CMK (cell line): ENCODE measurements at regions not wholly inside any gene's neighbourhood (a gene's known extent, or its start where the extent isn't known, plus 50 kb on each side); places are given as distances from the start of the nearest gene placed in this dataset.

ENCODE experiments used
- DNase-seq: peaks from one replicate; pipeline ENCODE4 v3.0.0-alpha.2; 2010; ENCODE audit warnings: low read depth

DNA sequence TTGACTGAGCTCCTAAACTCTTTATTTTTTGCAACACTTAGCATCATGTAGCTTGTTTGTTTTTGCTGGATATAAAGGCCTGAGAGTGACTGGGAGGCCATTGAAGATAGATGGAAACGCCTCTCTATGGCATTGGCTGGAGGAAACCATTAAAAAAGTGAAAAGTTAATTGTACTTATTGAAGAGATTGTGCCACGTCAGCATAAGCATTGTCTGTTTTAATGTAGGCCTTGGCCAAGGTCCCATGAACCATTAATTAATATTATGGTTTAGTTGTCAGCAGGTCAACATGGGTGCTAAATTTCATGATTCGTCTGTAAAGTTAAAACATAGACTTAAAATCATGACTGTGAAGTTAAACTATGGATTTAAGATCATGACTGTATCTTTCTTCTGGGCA lies 178.6 kb downstream of the GATA3 start:
- DNase-seq = no peak

DNA sequence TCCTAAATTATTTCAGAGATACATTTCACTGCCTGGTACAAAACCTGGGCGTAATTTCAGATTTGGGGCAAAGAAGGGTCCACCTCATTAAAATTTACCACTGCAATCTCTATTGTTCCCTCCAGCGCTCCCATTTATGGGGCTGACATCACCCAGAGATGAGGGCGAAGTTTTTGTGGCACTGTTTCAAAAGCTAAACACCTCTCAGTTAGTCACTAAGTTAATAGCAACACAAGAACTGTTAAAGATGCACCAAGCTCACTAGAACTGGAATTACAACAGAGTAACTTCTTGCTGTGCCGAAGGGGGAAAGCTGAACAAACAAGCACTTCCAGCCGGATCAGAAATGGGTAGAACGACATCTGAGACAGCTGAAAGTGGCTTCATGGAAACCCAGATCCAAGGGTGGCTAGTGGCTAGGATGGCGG lies 179.4 kb downstream of the GATA3 start:
- DNase-seq = no peak

DNA sequence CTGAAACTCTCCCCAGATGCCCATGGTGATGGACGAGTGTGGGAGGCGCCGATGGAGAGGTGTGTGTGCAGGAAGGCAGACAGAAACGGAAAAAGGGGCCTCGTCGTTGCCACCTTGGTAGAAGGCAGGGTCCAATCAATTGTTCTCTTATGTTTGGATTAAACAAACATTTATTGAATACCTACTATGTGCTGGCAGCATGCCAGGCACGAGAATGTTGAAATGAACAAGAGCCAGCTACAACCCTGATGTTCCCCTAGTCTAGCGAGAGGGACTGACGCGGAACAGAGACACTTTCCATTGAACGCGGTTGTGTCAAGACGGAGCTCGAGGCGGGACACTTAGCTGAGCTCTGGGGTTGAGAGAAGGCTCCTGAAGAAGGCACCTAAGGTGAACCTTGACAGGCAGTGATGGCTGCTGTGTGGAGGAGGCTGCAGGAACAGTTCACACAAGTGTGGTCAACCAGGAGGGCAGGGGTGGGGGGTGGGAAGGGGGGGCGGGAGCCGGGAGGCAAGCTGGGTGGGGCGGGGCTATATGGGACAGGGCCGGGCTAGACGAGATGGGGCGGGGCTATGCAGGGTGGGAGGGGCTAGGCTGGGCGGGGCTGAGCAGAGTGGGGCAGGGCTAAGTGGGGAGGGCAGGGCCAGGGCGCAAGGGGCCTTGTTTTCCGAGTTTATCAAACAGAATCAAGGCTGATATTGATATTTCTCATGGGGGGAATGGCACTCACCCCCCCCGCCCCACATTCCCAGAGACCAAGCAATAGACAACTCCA lies 181.0 kb downstream of the GATA3 start:
- DNase-seq = no peak

DNA sequence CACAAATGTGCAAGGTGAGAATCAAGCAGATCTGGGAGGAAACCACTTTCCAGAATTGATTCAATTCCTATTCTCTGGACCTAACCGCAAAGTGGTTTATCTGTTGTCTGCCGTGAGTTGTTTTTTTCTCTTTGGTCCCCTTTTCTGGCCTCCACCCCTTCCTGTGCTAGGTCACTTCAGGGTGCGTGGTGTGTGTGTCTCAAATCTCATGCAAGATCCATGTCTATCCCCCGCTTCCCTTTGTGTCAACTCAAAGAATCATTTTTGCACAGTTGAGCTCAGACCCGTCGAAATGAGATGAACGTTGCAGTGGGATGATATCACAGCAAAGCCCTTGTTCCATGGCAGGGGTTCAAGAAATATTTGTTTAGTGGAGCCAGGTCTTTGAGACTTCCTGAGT lies 184.5 kb downstream of the GATA3 start:
- peak; percentile 22 for DNase-seq

GRCh38 chr10:8240861-8241260 lies 186.4 kb downstream of the GATA3 start:
- no peak for DNase-seq

DNA sequence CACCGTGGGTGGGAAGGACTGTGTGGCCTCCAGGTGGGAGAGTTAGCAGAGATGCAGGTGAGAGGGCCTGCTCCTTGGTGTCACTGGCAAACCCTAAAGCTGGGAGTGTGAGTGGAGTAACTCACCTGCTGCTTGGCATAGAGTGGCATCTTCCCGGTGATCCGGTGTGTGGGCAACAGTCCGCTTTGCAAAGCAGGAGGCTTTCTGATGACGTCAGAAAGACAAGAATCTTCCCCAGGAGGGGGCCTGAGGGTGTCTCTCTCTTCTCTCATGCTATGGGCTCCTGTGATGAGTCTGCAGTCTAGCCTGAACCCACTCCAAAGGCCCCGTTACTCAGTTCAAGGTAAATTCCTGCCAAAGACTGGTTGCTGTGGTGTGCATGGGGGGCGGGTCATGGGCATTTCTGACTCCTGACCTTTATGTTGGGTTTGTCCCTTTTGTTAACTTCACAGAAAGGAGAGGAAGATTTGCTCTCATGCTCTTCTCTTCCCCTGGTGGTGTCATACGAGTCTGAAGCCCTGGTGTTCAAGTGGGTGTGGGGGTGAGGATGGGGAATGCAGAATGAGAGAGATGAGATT lies 187.9 kb downstream of the GATA3 start:
- DNase-seq = no peak

DNA sequence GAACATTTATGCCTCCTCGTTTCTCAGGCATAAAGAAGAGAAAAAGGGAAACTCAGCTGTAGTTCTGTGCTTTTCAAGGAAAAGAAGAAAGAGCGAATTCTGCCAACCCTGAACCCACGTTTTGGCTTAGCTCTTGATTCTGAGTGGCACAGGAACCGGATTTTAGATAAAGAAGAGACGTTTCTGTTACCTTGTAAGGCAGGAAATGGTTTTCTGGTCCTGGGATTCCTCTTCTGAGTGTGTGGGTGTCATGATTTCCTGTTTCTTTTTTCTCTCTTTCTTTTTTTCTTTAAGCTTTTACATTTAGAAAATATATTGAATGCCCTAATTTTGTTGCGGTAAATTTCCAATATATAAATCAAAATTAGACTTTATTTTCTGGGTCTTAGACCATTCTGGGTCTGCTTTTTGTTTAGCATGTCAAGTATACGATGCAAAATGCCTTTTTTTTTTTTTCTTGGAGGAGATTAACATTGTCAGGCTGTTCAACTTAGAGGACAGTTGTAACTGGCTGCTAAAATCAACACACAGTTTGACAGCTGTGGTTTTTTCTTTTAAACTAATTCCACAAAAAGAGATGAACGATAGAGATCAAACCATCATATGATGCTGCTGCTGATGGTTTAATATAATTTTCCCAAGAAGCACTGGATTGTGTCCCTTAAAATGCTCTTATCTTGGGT lies 190.8 kb downstream of the GATA3 start:
- no peak for DNase-seq

DNA sequence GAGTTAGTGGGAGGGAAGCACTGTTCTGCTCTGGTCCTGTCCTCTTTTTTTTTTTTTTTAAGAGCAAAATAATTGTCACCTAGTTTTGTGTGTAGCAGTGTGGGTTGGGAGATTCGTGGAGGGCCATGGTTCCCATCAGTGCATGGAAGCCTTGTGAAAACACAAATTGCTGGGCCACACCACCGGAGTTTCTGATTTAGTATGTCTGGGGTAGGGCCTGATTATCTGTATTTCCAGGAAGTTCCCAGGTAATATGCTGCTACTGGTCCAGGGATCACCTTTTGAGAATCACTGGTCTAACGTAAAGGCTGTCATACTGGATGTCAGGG lies 191.3 kb downstream of the GATA3 start:
- no peak for DNase-seq

DNA sequence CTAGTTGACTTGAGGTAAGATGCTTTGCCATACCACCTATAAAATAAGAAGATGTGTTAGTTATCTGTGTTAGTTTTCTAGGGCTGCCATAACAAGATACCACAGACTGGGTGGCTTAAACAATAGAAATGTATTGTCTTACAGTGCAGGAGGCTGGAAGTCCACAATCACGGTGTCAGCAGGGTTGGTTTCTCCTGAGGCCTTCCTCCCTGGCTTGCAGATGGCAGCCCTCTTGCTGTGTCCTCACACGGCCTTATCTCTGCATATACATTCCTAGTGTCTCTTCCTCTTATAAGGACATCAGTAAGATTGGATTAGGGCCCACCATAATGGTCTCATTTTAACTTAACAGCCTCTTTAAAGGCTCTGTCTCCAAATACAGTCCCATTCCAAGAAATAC lies 192.1 kb downstream of the GATA3 start:
- DNase-seq = no peak

- DNase-seq = no peak
Measured at GRCh38 chr10:8247191-8247590, 192.7 kb downstream of the GATA3 start.

- no peak for DNase-seq
Measured at GRCh38 chr10:8248868-8249267, 194.4 kb downstream of the GATA3 start.

GRCh38 chr10:8254350-8254749 lies 199.9 kb downstream of the GATA3 start:
- no peak for DNase-seq

- no peak for DNase-seq
Measured at GRCh38 chr10:8255301-8255700, 200.8 kb downstream of the GATA3 start.

- DNase-seq = no peak
Measured at GRCh38 chr10:8260645-8261044, 206.2 kb downstream of the GATA3 start.

DNA sequence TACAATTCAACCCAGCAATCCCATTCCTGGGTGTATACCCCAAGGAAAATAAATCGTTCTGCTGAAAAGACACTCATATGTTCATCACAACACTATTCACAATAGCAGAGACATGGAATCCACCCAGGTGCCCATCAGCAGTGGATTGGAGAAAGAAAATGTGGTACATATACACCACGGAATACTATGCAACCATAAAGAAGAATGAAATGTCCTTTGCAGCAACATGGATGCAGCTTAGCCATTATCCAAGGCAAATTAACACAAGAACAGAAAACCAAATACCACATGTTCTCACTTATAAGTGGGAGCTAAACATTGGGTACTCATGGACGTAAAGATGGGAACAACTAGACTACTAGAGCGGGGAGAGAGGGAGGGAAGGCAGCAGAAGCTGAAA lies 207.8 kb downstream of the GATA3 start:
- DNase-seq = no peak

- DNase-seq = no peak
Measured at GRCh38 chr10:8269976-8270375, 215.5 kb downstream of the GATA3 start.

DNA sequence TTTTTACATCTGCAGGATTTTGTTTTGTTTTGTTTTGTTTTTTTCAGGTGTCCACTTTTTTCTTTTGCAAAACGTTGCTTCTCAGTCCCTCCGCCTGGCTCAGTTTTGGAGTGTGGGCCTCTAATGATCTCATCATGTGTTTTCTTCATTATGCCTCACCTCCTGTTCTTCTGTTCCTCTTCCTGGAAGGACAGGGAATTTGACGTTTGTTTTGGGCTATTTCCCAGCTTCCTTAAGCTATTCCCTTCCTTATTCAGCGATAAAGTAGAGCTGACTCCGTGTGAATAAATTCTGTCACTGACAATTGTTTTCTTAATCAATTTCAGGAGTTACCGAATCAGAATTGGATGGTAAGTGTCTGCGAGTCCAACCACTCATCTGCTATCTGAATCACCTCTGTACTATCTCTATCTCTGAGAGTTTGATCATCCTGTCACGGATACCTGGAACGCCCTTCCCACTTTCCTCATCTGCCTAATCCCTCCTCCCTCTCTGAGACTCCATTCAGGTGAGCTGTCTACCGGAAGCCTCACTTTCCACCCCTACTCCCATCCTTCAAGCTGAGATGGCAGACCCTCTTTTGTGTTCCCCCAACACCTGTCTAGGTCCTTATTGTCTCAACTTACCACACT lies 218.4 kb downstream of the GATA3 start:
- no peak for DNase-seq

- DNase-seq = no peak
Measured at GRCh38 chr10:8273749-8274148, 219.3 kb downstream of the GATA3 start.

- DNase-seq = no peak
Measured at GRCh38 chr10:8275911-8276310, 221.4 kb downstream of the GATA3 start.

DNA sequence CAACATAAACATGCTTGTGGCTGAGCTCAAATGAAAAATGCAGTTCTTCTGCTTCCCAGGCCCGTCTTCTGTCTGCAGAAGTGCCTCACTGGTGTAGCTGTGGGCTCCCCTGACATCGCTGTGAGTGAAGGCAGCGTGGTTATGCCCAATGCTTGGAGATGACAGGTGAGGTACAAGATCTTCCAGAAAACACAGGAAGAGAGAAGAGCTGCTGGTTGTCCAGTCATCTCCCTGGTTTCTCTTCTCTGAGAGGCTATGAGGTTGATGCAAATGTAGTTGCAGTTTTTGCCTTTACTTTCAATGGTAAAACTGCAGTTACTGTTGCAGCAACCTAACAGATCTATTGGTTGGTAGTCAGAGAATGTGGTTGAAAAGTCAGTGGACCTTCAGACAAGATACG lies 223.6 kb downstream of the GATA3 start:
- DNase-seq = no peak

DNA sequence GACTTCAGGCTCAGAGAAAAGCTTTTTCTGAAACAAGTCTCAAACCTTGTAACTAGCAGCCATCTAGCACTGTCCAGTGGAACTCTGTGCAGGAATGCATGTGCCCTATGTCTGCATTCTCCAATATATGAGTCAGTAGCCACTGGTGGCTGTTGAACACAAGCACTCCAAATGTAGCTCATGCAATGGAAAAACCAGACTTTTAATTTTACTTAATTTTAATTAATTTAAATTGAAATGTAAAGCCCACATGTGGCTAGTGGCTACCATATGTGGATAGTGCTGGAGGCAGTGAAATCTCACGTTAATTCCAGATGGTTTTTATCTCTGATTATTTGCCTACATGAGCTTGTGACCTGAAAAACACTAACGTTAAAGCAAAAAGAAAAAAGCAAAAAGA lies 225.1 kb downstream of the GATA3 start:
- DNase-seq = no peak

DNA sequence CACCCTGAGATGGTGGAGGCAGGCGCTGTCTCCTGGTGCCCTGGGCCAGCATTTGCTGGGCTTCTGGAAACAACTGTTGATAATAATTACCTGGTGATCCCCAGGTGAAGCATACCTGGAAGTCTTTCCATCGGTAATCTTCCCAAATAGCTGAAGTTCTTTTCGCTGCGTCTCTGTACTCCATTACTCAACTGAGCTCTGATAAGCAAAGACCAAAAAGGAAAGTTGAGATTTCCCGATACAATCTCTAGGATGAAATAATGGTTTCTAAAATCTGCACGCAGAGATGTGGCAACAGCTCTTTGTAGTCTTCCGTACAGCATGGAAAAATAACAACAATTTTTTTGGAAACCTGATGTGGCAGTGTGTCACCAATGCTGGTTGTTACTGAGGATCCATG lies 226.5 kb downstream of the GATA3 start:
- no peak for DNase-seq

GRCh38 chr10:8282340-8282739 lies 227.9 kb downstream of the GATA3 start:
- no peak for DNase-seq
